ENCODE measurements at regions not wholly inside any gene's neighbourhood (a gene's known extent, or its start where the extent isn't known, plus 50 kb on each side); places are given as distances from the start of the nearest gene placed in this dataset.

DNA sequence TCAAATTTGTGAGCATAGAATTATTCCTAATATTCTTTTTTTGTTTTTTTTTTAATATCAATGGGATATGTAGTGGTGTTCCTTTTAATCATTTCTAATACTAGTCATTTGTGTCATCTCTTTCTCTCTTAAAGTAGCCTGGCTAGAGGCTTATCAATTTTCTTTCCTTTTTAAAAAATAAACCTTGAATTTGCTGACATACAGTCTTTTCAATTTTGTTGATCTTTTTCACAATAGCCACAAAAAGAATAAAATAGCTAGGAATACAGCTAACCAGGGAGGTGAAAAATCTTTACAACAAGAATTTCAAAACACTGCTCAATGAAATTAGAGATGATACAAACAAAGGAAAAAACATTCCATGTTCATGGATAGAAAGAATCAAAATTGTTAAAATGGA is 192.6 kb downstream of the ARL6IP6 start:
- Histone ChIP-seq H3K79me2 (ENCODE audit: low read length) (no peaks in the 10 kb centered on the region), H3K36me3 (replicated peaks; ENCODE audit: low read depth, low read length) (no peaks in the 10 kb centered on the region), H2AFZ (ENCODE audit: low read depth, low read length) (no peak overlapping the region), H3K4me2 (ENCODE audit: low read length) (no peak overlapping the region), H3K27ac (ENCODE audit: low read length) (no peak overlapping the region), H4K20me1 (ENCODE audit: insufficient read depth, low read length) (no peaks in the 10 kb centered on the region), H3K4me3 (ENCODE audit: low read length) (no peak overlapping the region), H3K4me1 (ENCODE audit: low read length) (peaks cover 9% of the 10 kb centered on the region), H3K9ac (ENCODE audit: low read length) (no peak overlapping the region), H3K9me3 (ENCODE audit: insufficient read depth, low read length) (no peaks in the 10 kb centered on the region), H3K27me3 (ENCODE audit: low read depth, low read length) (no peaks in the 10 kb centered on the region)
- TF ChIP-seq, protein P1, sequence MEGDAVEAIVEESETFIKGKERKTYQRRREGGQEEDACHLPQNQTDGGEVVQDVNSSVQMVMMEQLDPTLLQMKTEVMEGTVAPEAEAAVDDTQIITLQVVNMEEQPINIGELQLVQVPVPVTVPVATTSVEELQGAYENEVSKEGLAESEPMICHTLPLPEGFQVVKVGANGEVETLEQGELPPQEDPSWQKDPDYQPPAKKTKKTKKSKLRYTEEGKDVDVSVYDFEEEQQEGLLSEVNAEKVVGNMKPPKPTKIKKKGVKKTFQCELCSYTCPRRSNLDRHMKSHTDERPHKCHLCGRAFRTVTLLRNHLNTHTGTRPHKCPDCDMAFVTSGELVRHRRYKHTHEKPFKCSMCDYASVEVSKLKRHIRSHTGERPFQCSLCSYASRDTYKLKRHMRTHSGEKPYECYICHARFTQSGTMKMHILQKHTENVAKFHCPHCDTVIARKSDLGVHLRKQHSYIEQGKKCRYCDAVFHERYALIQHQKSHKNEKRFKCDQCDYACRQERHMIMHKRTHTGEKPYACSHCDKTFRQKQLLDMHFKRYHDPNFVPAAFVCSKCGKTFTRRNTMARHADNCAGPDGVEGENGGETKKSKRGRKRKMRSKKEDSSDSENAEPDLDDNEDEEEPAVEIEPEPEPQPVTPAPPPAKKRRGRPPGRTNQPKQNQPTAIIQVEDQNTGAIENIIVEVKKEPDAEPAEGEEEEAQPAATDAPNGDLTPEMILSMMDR (IDR thresholded peaks at IDR 0.05; ENCODE audit: low read depth, low read length): no peak

DNA sequence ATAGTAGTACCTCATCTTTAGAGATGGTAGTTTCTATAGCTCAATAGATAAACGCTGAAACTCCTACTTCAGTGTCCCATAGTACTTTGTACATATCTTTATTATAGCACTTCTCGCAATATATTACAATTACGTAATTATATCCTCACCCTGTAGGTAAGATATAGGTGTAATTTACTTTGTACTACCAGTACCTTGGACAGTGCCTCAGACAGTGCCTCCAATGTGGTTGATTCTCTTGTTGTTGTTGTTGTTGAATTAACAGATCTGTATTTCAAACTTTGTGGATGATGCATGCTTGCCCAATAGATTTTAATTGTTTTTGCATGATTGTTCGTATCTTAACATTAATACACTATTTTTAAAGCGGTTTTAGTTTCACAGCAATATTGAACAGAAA is 188.6 kb downstream of the ARL6IP6 start:
- TF ChIP-seq, protein P1 (IDR thresholded peaks at IDR 0.05; ENCODE audit: low read depth, low read length): no peak
- TF ChIP-seq EZH2phosphoT487 (IDR thresholded peaks at IDR 0.05; ENCODE audit: low read depth): no peak
- no peak overlapping the region for H3K4me2 ChIP-seq (ENCODE audit: low read length)

DNA sequence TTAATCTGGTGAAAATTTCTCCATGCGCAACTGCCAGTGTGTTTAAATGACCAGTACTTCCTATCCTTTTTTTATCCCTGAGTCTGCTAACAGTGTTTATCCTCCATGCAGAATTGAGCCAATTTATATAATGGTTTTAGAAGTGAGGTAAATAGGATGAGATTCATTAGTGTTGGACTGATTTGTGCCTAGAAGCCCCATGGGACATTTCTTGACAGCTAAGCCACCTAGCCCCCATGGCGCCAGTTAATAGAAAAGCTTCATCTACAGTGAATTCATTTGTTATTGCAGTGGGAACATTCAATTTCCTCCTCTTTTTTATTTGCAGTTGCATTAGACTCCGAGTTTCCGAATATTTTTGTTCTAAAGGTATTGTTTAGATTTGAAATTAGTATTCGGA is 175.6 kb downstream of the ARL6IP6 start:
- Histone ChIP-seq H2AFZ (ENCODE audit: low read depth, low read length) (no peak overlapping the region), H3K9ac (ENCODE audit: low read length) (no peak overlapping the region), H3K27me3 (ENCODE audit: low read depth, low read length) (no peaks in the 10 kb centered on the region), H3K36me3 (replicated peaks; ENCODE audit: low read depth, low read length) (no peaks in the 10 kb centered on the region), H4K20me1 (ENCODE audit: insufficient read depth, low read length) (no peaks in the 10 kb centered on the region), H3K79me2 (ENCODE audit: low read length) (no peaks in the 10 kb centered on the region), H3K4me3 (ENCODE audit: low read length) (no peak overlapping the region), H3K27ac (ENCODE audit: low read length) (no peak overlapping the region), H3K4me1 (ENCODE audit: low read length) (no peaks in the 10 kb centered on the region), H3K4me2 (ENCODE audit: low read length) (no peak overlapping the region), H3K9me3 (ENCODE audit: insufficient read depth, low read length) (no peaks in the 10 kb centered on the region)
- TF ChIP-seq, protein P1 (IDR thresholded peaks at IDR 0.05; ENCODE audit: low read depth, low read length): no peak
- no peak for TF ChIP-seq EZH2phosphoT487 (IDR thresholded peaks at IDR 0.05; ENCODE audit: low read depth)

More for the DNA sequence above, 188.6 kb downstream of the ARL6IP6 start:
- no peaks in the 10 kb centered on the region for H3K9me3 ChIP-seq (ENCODE audit: insufficient read depth, low read length)
- no peaks in the 10 kb centered on the region for H3K36me3 ChIP-seq (replicated peaks; ENCODE audit: low read depth, low read length)
- H3K27me3 ChIP-seq (ENCODE audit: low read depth, low read length): no peaks in the 10 kb centered on the region
- H3K4me1 ChIP-seq (ENCODE audit: low read length): no peaks in the 10 kb centered on the region
- H2AFZ ChIP-seq (ENCODE audit: low read depth, low read length): no peak overlapping the region
- no peak overlapping the region for H3K9ac ChIP-seq (ENCODE audit: low read length)
- no peak overlapping the region for H3K4me3 ChIP-seq (ENCODE audit: low read length)
- H3K27ac ChIP-seq (ENCODE audit: low read length): no peak overlapping the region
- H3K79me2 ChIP-seq (ENCODE audit: low read length): no peaks in the 10 kb centered on the region
- no peaks in the 10 kb centered on the region for H4K20me1 ChIP-seq (ENCODE audit: insufficient read depth, low read length)

DNA sequence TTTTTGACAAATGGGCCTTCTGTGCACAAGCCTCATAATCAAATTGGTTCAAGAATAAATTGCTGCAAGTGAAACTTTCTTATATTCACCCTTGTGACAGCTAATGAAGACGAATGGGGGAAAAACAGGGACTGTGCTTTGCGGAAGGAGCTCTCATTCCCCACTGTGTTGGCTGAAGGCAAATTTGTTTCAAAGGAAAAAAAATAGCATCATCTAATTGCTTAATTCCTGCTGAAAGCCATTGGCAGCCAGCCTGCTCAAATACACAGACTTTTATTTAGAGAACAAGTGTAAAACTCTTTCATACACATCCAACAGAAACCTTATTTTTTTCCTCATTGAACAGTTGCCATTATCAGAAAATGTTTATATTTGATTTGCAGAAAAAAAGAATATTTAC is 172.3 kb downstream of the ARL6IP6 start:
- no peak overlapping the region for H2AFZ ChIP-seq (ENCODE audit: low read depth, low read length)
- no peak overlapping the region for H3K4me2 ChIP-seq (ENCODE audit: low read length)
- no peak overlapping the region for H3K4me3 ChIP-seq (ENCODE audit: low read length)
- TF ChIP-seq, protein P1 (IDR thresholded peaks at IDR 0.05; ENCODE audit: low read depth, low read length): no peak
- no peak for TF ChIP-seq EZH2phosphoT487 (IDR thresholded peaks at IDR 0.05; ENCODE audit: low read depth)
- H3K27me3 ChIP-seq (ENCODE audit: low read depth, low read length): no peaks in the 10 kb centered on the region
- H3K27ac ChIP-seq (ENCODE audit: low read length): no peak overlapping the region
- no peak overlapping the region for H3K9ac ChIP-seq (ENCODE audit: low read length)
- no peaks in the 10 kb centered on the region for H3K36me3 ChIP-seq (replicated peaks; ENCODE audit: low read depth, low read length)
- no peaks in the 10 kb centered on the region for H3K9me3 ChIP-seq (ENCODE audit: insufficient read depth, low read length)
- no peaks in the 10 kb centered on the region for H3K4me1 ChIP-seq (ENCODE audit: low read length)
- H4K20me1 ChIP-seq (ENCODE audit: insufficient read depth, low read length): no peaks in the 10 kb centered on the region
- H3K79me2 ChIP-seq (ENCODE audit: low read length): no peaks in the 10 kb centered on the region
